ENCODE measurements at regions not wholly inside any gene's neighbourhood (a gene's known extent, or its start where the extent isn't known, plus 50 kb on each side); places are given as distances from the start of the nearest gene placed in this dataset.
"Not testable (repeated sequence)": the region's sequence is repeated elsewhere in the genome, so short reads cannot be mapped to it uniquely, and the experiment has no call there.

DNA sequence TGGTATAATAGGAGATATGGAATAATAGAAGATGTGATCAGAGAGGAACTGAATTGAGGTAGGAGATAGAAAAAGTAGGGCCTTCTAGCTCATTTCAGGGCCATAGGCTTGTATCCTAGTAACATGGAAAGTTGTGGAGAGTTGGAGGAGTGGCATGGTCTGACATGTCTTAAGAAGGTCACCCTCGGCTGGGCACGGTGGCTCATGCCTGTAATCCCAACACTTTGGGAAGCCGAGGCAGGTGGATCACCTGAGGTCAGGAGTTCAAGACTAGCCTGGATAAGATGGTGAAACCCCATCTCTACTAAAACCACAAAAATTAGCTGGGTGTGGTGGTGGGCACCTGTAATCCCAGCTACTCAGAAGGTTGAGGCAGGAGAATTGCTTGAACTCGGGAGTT, 550.3 kb upstream of the CDH2 start:
- DNase-seq = not testable (repeated sequence)

DNA sequence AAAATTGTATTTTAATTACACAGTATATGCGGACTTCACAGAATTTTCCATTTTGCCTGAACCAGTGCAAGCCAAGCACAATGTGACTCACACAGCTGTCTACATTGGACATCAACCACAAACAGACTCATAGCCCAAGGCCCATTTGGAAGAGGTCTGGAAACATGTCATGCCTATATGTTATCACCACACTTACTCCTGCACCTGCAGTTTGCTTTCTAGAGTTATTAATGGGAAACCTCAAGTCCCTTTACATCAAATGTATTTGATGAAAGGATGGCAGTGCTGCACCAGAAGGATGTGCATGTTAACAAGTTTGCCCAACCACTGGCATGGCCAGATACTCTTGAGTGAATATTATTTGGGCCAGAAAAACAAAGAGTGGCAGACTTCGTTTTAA, 548.9 kb upstream of the CDH2 start:
- DNase-seq = peak; percentile 53

- no peak for DNase-seq
Observed at GRCh38 chr18:28723506-28723905, 546.6 kb upstream of the CDH2 start.

DNA sequence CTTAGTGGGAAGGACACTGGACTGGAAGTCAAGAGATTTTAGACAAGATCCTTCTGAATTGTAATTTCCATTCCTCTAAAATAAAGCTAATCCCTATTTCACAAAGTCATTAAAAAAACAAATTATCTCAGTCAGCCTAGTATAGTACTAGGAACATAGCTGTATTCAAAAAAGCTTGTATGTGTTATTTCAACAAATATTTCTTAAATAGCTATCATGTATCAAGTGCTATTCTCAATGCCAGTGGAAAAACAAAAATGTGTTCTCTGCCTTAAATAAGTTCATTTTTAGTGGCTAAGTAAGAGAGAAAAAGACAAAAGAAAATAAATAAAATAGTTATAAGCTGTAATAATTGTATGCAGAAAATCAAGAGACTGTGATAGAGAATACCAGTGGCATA, 541.8 kb upstream of the CDH2 start:
- no peak for DNase-seq

- no peak for DNase-seq
Observed at GRCh38 chr18:28716338-28716737, 539.4 kb upstream of the CDH2 start.

GRCh38 chr18:28715206-28715605, 538.3 kb upstream of the CDH2 start:
- DNase-seq = no peak

- no peak for DNase-seq
Observed at GRCh38 chr18:28714498-28714897, 537.6 kb upstream of the CDH2 start.

GRCh38 chr18:28712796-28713425, 536.0 kb upstream of the CDH2 start:
- no peak for DNase-seq

DNA sequence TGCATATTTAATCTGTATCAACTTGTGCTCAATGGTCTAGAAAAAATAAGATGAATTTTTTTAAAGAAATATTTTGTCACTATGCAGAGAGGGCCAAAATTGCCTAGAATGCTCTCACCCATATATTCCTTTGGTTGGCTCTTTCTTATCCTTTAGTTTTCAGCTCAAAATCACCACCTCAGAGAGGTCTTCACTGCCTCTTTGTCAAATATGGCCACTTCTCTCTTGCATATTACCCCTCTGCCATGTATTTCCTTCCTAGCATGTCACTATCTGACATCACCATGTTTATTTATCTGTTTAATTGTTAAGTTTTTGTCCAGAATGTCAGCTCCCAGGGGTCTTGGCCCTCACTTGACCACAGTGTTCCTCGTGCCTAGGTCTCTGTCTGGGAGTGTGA, 535.2 kb upstream of the CDH2 start:
- no peak for DNase-seq

DNA sequence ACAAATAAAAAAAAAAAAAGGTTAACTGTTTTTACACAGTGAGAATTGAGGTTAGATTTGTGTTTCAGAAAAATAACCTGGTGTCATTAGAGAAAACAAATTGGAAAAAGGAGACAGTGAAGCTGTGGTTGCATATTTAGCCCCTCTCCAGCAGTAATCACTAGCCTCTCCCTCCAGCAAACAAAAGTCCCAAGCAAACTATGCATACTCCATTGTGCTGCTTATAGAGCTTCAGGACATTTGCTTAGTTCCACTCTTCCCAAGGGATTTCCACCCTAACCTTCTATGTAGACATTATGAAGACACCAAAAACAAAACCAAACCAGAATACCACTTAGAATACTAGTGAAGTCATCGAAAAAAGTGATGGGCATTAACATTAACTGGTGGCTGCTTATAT, 534.2 kb upstream of the CDH2 start:
- no peak for DNase-seq

GRCh38 chr18:28707006-28707405, 530.1 kb upstream of the CDH2 start:
- no peak for DNase-seq

- no peak for DNase-seq
Observed at GRCh38 chr18:28706397-28706796, 529.5 kb upstream of the CDH2 start.

- no peak for DNase-seq
Observed at GRCh38 chr18:28705482-28705881, 528.6 kb upstream of the CDH2 start.

DNA sequence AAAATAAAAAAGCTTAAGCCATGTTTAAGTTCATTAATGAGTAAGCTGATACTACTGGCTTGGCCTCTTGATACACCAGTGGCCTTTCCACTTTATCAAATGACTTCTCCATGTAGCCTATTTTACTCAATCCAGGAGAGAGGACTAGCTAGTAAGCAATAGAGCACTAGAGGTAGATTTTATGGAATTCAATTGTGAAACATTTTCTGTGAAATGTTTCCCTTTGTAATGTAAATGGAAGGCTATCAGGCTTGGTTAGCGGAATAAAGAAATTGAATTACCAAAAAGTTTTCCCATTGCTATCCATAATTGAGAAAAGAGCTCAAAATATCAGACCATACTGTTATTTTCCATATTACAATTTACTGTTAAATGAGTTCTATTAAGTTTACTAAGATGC, 515.4 kb upstream of the CDH2 start:
- no peak for DNase-seq

- no peak for DNase-seq
Observed at GRCh38 chr18:28691496-28691840, 514.5 kb upstream of the CDH2 start.

- DNase-seq = no peak
Observed at GRCh38 chr18:28690836-28691495, 514.0 kb upstream of the CDH2 start.

DNA sequence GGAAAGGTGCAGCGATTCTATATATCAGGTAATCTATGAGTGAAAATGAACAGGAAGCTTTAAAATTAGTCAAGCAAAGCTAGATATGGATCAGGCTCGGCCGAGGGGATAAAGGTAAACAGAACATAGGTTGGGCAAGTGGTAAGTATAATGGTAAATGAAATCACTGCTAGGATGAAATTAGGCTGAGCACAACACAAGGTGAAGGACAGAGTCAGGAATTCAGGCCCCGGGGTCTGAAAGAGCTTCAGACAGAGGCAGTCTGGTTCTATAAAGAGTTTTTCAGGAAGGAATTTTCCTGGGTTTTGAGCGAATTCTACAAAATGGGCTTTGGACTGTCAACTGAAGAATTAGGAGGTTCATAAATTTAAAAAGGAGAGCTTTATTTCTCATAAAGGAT, 513.2 kb upstream of the CDH2 start:
- DNase-seq = no peak

DNA sequence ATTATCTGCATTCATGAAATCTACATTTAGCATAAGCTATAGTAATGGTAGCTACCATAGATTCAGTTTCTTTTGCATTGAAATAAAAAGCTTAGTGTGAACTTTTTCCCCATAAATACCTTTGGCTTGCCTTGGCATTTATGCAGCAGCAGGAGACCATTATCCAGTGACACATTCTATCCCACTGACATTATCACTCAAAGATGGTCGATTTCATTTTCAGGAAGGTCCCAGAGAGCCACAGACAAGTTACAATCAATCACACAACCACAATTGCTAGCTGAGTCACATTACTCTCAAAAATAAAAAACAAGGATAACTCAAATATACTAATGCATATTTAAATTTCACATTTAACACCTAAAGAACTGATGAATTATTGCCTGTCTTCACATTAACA, 512.7 kb upstream of the CDH2 start:
- DNase-seq = no peak

DNA sequence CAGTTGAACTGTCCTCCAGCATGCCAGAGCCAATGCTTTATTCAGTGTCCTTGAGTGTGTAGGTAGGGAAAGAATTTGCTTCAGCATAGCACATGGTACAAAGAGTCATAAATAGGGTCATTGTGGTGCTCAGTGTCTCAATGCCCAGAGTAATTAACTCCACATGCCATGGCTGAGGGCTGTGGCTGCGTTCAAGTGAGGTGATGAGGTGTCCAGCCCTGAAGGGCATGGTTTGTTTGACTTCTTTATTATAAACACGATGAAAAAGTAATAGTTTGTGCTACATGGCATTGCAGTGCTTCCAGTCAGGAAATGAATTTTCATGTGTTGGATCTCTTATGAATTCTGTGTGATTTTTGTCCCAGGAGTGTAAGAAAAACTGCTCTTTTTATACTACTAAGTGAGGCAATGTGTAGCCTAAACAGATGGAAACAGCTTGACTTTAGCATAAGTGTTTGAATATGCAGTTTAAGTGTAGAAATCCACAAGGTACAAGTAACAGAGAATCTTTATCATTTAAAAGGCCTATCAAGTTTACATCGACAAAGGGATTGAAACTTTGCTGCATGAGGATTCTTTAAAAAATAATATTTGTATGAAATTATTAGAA, 507.9 kb upstream of the CDH2 start:
- peak; percentile 40 for DNase-seq

- no peak for DNase-seq
Observed at GRCh38 chr18:28682912-28683311, 506.0 kb upstream of the CDH2 start.

- DNase-seq = no peak
Observed at GRCh38 chr18:28669165-28669564, 492.2 kb upstream of the CDH2 start.

- DNase-seq = no peak
Observed at GRCh38 chr18:28666216-28666615, 489.3 kb upstream of the CDH2 start.

DNA sequence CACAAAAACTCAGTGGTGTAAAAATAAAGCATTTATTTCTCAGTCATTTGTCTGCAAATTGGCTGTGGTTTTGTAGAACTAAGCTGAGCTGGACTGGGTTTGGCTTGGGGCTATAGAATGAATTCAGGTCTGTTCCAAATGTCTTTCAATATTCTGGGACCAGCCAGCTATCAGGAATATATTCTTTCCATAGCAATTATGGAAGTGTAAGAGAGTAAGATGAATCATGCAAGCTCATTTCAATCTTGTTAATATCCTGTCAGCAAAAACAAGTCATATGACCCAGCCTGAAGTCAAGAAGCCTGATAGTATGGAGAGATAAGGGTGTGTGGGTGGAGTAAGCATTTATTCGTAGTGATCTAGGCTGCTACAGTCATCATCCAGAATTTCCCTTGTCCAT, 481.0 kb upstream of the CDH2 start:
- peak; percentile 21 for DNase-seq

GRCh38 chr18:28652654-28653053, 475.7 kb upstream of the CDH2 start:
- no peak for DNase-seq

DNA sequence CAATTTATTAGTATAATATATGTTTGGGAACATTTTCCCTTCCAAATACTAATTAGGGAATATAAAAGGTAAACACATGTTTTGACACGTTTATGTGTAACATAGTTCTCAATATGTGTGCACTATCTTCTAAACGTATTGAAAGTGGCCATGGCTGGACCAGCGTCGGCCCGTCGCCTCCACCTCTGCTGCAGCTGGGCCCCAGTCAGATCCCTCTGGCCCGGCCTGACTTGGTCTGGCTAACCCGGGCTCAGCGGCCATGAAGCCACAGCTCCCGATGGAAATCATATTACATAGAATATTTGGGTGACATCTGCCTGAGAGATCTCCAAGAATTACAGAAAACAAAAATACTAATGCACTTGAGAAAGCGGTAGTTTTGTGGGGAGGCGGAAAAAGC, 474.4 kb upstream of the CDH2 start:
- DNase-seq = no peak

Data from HCEC 1CT (cell line).